ENCODE measurements at regions not wholly inside any gene's neighbourhood (a gene's known extent, or its start where the extent isn't known, plus 50 kb on each side); places are given as distances from the start of the nearest gene placed in this dataset.
"Not testable (repeated sequence)": the region's sequence is repeated elsewhere in the genome, so short reads cannot be mapped to it uniquely, and the experiment has no call there.

GRCh38 chr5:97560599-97560993 is 377.5 kb upstream of the RIOK2 start:
- Mint-ChIP-seq H3K36me3 (no peaks in the 10 kb centered on the region), H3K27ac (no peak overlapping the region), H3K4me1 (no peaks in the 10 kb centered on the region), H3K9me3 (peaks cover 0 to 5% (median under 1%) of the 10 kb centered on the region in 8 donors), H3K27me3 (peaks cover 0 to 1% of the 10 kb centered on the region in 2 donors), H3K4me3 (no peak overlapping the region)
- Histone ChIP-seq H3K4me1 (ENCODE audit: insufficient read depth, low read length) (no peaks in the 10 kb centered on the region), H3K27me3 (ENCODE audit: insufficient read depth, low read length) (no peaks in the 10 kb centered on the region), H3K9me3 (ENCODE audit: control insufficient read depth in 1 of 2, low read length in 2 of 2) (no peaks in the 10 kb centered on the region), H3K36me3 (ENCODE audit: insufficient read depth, low read length) (no peaks in the 10 kb centered on the region), H3K4me3 (ENCODE audit: low read length in 2 of 2) (no peak overlapping the region), H3K27ac (ENCODE audit: low read depth, low read length) (no peak overlapping the region)
- no peak for DNase-seq
- ChIA-PET CTCF (ENCODE audit: partially characterized antibody) (no interaction called here), POLR2A (ENCODE audit: partially characterized antibody) (no interaction called here)
- intact Hi-C loops (cut with micrococcal nuclease), result no loop called here

- H3K36me3 ChIP-seq (ENCODE audit: insufficient read depth, low read length), result no peaks in the 10 kb centered on the region
- H3K9me3 ChIP-seq (ENCODE audit: control insufficient read depth in 1 of 2, low read length in 2 of 2), result no peaks in the 10 kb centered on the region
- ChIA-PET POLR2A (ENCODE audit: partially characterized antibody) (no interaction called here), CTCF (ENCODE audit: partially characterized antibody) (no interaction called here)
- no peak for DNase-seq
- Mint-ChIP-seq H3K27me3 (peaks cover 0 to 1% of the 10 kb centered on the region in 2 donors), H3K9me3 (peaks cover 0 to 13% (median under 1%) of the 10 kb centered on the region in 8 donors), H3K4me1 (no peaks in the 10 kb centered on the region), H3K27ac (no peak overlapping the region), H3K36me3 (no peaks in the 10 kb centered on the region), H3K4me3 (no peak overlapping the region)
- no peak overlapping the region for H3K4me3 ChIP-seq (ENCODE audit: low read length in 2 of 2)
- H3K27me3 ChIP-seq (ENCODE audit: insufficient read depth, low read length), result no peaks in the 10 kb centered on the region
- no peak overlapping the region for H3K27ac ChIP-seq (ENCODE audit: low read depth, low read length)
- H3K4me1 ChIP-seq (ENCODE audit: insufficient read depth, low read length), result no peaks in the 10 kb centered on the region
- intact Hi-C loops (cut with micrococcal nuclease), result no loop called here
Observed at GRCh38 chr5:97563050-97563657, 380.1 kb upstream of the RIOK2 start.

GRCh38 chr5:97568382-97568781 is 385.3 kb upstream of the RIOK2 start:
- no peaks in the 10 kb centered on the region for H3K27me3 ChIP-seq (ENCODE audit: insufficient read depth, low read length)
- H3K36me3 Mint-ChIP-seq, result no peaks in the 10 kb centered on the region

GRCh38 chr5:97570242-97570641 is 387.2 kb upstream of the RIOK2 start:
- no peaks in the 10 kb centered on the region for H3K27me3 Mint-ChIP-seq
- no peak for DNase-seq
- POLR2A ChIA-PET (ENCODE audit: partially characterized antibody), result no interaction called here

More at GRCh38 chr5:97568382-97568781, 385.3 kb upstream of the RIOK2 start:
- Mint-ChIP-seq H3K27me3 (no peaks in the 10 kb centered on the region), H3K4me1 (no peaks in the 10 kb centered on the region), H3K9me3 (peaks cover 2 to 32% (median 16%) of the 10 kb centered on the region in 8 donors), H3K4me3 (no peak overlapping the region), H3K27ac (no peak overlapping the region)
- DNase-seq, result no peak
- Histone ChIP-seq H3K27ac (ENCODE audit: low read depth, low read length) (no peak overlapping the region), H3K4me3 (ENCODE audit: low read length in 2 of 2) (no peak overlapping the region), H3K36me3 (ENCODE audit: insufficient read depth, low read length) (no peaks in the 10 kb centered on the region), H3K9me3 (ENCODE audit: control insufficient read depth in 1 of 2, low read length in 2 of 2) (no peaks in the 10 kb centered on the region), H3K4me1 (ENCODE audit: insufficient read depth, low read length) (no peaks in the 10 kb centered on the region)
- ChIA-PET CTCF (ENCODE audit: partially characterized antibody) (no interaction called here), POLR2A (ENCODE audit: partially characterized antibody) (no interaction called here)
- intact Hi-C loops (cut with micrococcal nuclease), result no loop called here

GRCh38 chr5:97575322-97575721 is 392.3 kb upstream of the RIOK2 start:
- no peak for DNase-seq
- no peaks in the 10 kb centered on the region for H3K4me1 Mint-ChIP-seq
- Histone ChIP-seq H3K36me3 (ENCODE audit: insufficient read depth, low read length) (no peaks in the 10 kb centered on the region), H3K4me1 (ENCODE audit: insufficient read depth, low read length) (no peaks in the 10 kb centered on the region), H3K4me3 (ENCODE audit: low read length in 2 of 2) (no peak overlapping the region), H3K27ac (ENCODE audit: low read depth, low read length) (no peak overlapping the region), H3K27me3 (ENCODE audit: insufficient read depth, low read length) (no peaks in the 10 kb centered on the region), H3K9me3 (ENCODE audit: control insufficient read depth in 1 of 2, low read length in 2 of 2) (no peaks in the 10 kb centered on the region)
- H3K9me3 Mint-ChIP-seq, result peaks cover 2 to 15% (median 9%) of the 10 kb centered on the region in 8 donors
- H3K27me3 Mint-ChIP-seq, result no peaks in the 10 kb centered on the region
- no peak overlapping the region for H3K4me3 Mint-ChIP-seq
- no peaks in the 10 kb centered on the region for H3K36me3 Mint-ChIP-seq
- no peak overlapping the region for H3K27ac Mint-ChIP-seq
- POLR2A ChIA-PET (ENCODE audit: partially characterized antibody), result no interaction called here
- CTCF ChIA-PET (ENCODE audit: partially characterized antibody), result no interaction called here
- intact Hi-C loops (cut with micrococcal nuclease), result no loop called here

More at GRCh38 chr5:97570242-97570641, 387.2 kb upstream of the RIOK2 start:
- Histone ChIP-seq H3K27me3 (ENCODE audit: insufficient read depth, low read length) (no peaks in the 10 kb centered on the region), H3K36me3 (ENCODE audit: insufficient read depth, low read length) (no peaks in the 10 kb centered on the region), H3K27ac (ENCODE audit: low read depth, low read length) (no peak overlapping the region), H3K4me1 (ENCODE audit: insufficient read depth, low read length) (no peaks in the 10 kb centered on the region), H3K9me3 (ENCODE audit: control insufficient read depth in 1 of 2, low read length in 2 of 2) (no peaks in the 10 kb centered on the region), H3K4me3 (ENCODE audit: low read length in 2 of 2) (no peak overlapping the region)
- intact Hi-C loops (cut with micrococcal nuclease), result no loop called here
- Mint-ChIP-seq H3K36me3 (no peaks in the 10 kb centered on the region), H3K4me1 (no peaks in the 10 kb centered on the region), H3K4me3 (no peak overlapping the region), H3K9me3 (peaks cover 2 to 28% (median 14%) of the 10 kb centered on the region in 8 donors), H3K27ac (no peak overlapping the region)
- CTCF ChIA-PET (ENCODE audit: partially characterized antibody), result no interaction called here

GRCh38 chr5:97576956-97577355 is 393.9 kb upstream of the RIOK2 start:
- intact Hi-C loops (cut with micrococcal nuclease), result no loop called here
- H3K9me3 Mint-ChIP-seq, result peaks cover 0 to 3% (median under 1%) of the 10 kb centered on the region in 8 donors
- no peaks in the 10 kb centered on the region for H3K9me3 ChIP-seq (ENCODE audit: control insufficient read depth in 1 of 2, low read length in 2 of 2)
- no peaks in the 10 kb centered on the region for H3K36me3 ChIP-seq (ENCODE audit: insufficient read depth, low read length)
- no peaks in the 10 kb centered on the region for H3K27me3 ChIP-seq (ENCODE audit: insufficient read depth, low read length)
- no peak overlapping the region for H3K4me3 Mint-ChIP-seq
- ChIA-PET POLR2A (ENCODE audit: partially characterized antibody) (no interaction called here), CTCF (ENCODE audit: partially characterized antibody) (no interaction called here)
- no peaks in the 10 kb centered on the region for H3K4me1 ChIP-seq (ENCODE audit: insufficient read depth, low read length)
- no peak for DNase-seq
- no peaks in the 10 kb centered on the region for H3K36me3 Mint-ChIP-seq
- H3K4me3 ChIP-seq (ENCODE audit: low read length in 2 of 2), result no peak overlapping the region
- no peak overlapping the region for H3K27ac Mint-ChIP-seq
- no peaks in the 10 kb centered on the region for H3K27me3 Mint-ChIP-seq
- no peak overlapping the region for H3K27ac ChIP-seq (ENCODE audit: low read depth, low read length)
- no peaks in the 10 kb centered on the region for H3K4me1 Mint-ChIP-seq

GRCh38 chr5:97579977-97580376 is 396.9 kb upstream of the RIOK2 start:
- H3K36me3 ChIP-seq (ENCODE audit: insufficient read depth, low read length); intact Hi-C loops (cut with micrococcal nuclease); H3K27me3 Mint-ChIP-seq; H3K4me1 ChIP-seq (ENCODE audit: insufficient read depth, low read length); H3K4me3 ChIP-seq (ENCODE audit: low read length in 2 of 2); H3K4me3 Mint-ChIP-seq; H3K4me1 Mint-ChIP-seq; H3K27ac Mint-ChIP-seq; H3K9me3 Mint-ChIP-seq; H3K27me3 ChIP-seq (ENCODE audit: insufficient read depth, low read length); POLR2A ChIA-PET (ENCODE audit: partially characterized antibody); DNase-seq; H3K27ac ChIP-seq (ENCODE audit: low read depth, low read length); CTCF ChIA-PET (ENCODE audit: partially characterized antibody); H3K36me3 Mint-ChIP-seq; H3K9me3 ChIP-seq (ENCODE audit: control insufficient read depth in 1 of 2, low read length in 2 of 2): not testable (repeated sequence)

- Histone ChIP-seq H3K9me3 (ENCODE audit: control insufficient read depth in 1 of 2, low read length in 2 of 2) (no peaks in the 10 kb centered on the region), H3K4me1 (ENCODE audit: insufficient read depth, low read length) (no peaks in the 10 kb centered on the region), H3K27ac (ENCODE audit: low read depth, low read length) (no peak overlapping the region), H3K4me3 (ENCODE audit: low read length in 2 of 2) (no peak overlapping the region), H3K36me3 (ENCODE audit: insufficient read depth, low read length) (no peaks in the 10 kb centered on the region), H3K27me3 (ENCODE audit: insufficient read depth, low read length) (no peaks in the 10 kb centered on the region)
- POLR2A ChIA-PET (ENCODE audit: partially characterized antibody), result interaction anchor here (0.7 kb wide), 1 partner anchor 9 kb away, joined by 3 read pairs; no protein-coding TSS in a partner anchor
- Mint-ChIP-seq H3K9me3 (peaks cover 0 to 5% (median 0%) of the 10 kb centered on the region in 8 donors), H3K4me3 (no peak overlapping the region), H3K27me3 (no peaks in the 10 kb centered on the region), H3K36me3 (no peaks in the 10 kb centered on the region), H3K27ac (no peak overlapping the region), H3K4me1 (no peaks in the 10 kb centered on the region)
- CTCF ChIA-PET (ENCODE audit: partially characterized antibody), result no interaction called here
- DNase-seq, result no peak
- intact Hi-C loops (cut with micrococcal nuclease), result no loop called here
Observed at GRCh38 chr5:97580746-97581145, 397.7 kb upstream of the RIOK2 start.
